ENCODE measurements at regions not wholly inside any gene's neighbourhood (a gene's known extent, or its start where the extent isn't known, plus 50 kb on each side); places are given as distances from the start of the nearest gene placed in this dataset.
A peak's percentile ranks its signal among the peaks of the same experiment; 100 is the strongest.

GRCh38 chr13:88417801-88418200, 746.6 kb downstream of the SLITRK5 start:
- Histone ChIP-seq H3K4me1 (ENCODE audit: control insufficient read depth, insufficient read depth, low read length) (no peaks in the 10 kb centered on the region), H3K27ac (ENCODE audit: low read length) (no peak overlapping the region), H3K27me3 (ENCODE audit: control insufficient read depth, insufficient read depth, low read length) (no peaks in the 10 kb centered on the region), H3K9me3 (ENCODE audit: control insufficient read depth, insufficient read depth, low read length) (no peaks in the 10 kb centered on the region), H3K36me3 (ENCODE audit: control insufficient read depth, insufficient read depth, low read length) (no peaks in the 10 kb centered on the region), H3K4me3 (ENCODE audit: low read length) (no peak overlapping the region)
- WGBS (ENCODE audit: insufficient coverage) = no CpG with 5 or more reads among the region's 1 CpG
- ATAC-seq (no peak), DNase-seq (no peak)
- H3K36me3 Mint-ChIP-seq = peaks cover 16% of the 10 kb centered on the region
- no peak overlapping the region for H3K27ac Mint-ChIP-seq
- no peak overlapping the region for H3K4me3 Mint-ChIP-seq
- H3K9me3 Mint-ChIP-seq = peaks cover 2 to 10% of the 10 kb centered on the region in 2 donors
- intact Hi-C loops (cut with micrococcal nuclease) = no loop called here
- peaks cover 0 to 3% of the 10 kb centered on the region in 2 donors for H3K4me1 Mint-ChIP-seq
- no peaks in the 10 kb centered on the region for H3K27me3 Mint-ChIP-seq (ENCODE audit: low read depth in 2 of 2)
- TF ChIP-seq, protein P1, sequence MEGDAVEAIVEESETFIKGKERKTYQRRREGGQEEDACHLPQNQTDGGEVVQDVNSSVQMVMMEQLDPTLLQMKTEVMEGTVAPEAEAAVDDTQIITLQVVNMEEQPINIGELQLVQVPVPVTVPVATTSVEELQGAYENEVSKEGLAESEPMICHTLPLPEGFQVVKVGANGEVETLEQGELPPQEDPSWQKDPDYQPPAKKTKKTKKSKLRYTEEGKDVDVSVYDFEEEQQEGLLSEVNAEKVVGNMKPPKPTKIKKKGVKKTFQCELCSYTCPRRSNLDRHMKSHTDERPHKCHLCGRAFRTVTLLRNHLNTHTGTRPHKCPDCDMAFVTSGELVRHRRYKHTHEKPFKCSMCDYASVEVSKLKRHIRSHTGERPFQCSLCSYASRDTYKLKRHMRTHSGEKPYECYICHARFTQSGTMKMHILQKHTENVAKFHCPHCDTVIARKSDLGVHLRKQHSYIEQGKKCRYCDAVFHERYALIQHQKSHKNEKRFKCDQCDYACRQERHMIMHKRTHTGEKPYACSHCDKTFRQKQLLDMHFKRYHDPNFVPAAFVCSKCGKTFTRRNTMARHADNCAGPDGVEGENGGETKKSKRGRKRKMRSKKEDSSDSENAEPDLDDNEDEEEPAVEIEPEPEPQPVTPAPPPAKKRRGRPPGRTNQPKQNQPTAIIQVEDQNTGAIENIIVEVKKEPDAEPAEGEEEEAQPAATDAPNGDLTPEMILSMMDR (IDR thresholded peaks at IDR 0.05) = no peak

DNA sequence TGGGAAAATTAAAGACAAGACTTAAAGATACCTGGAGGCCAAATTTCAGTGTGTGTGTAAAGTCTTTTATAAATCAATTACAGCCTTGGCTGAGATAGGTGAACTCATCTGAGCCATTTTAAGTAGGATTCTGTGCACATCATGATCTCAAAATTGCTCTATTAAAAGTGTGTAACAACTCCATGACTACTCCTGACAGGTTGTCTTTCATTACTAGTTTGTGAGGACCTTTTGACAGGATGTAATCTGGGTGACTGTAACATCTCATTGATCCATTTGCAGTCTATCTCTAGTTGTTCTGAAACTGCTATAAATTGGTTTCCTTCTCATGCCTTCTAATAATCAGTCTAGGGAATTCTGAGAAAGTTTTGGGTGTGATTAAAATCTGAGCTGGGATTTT, 753.3 kb downstream of the SLITRK5 start:
- Mint-ChIP-seq H3K36me3 (peaks cover 18% of the 10 kb centered on the region), H3K4me3 (no peak overlapping the region), H3K4me1 (peaks cover 23 to 26% of the 10 kb centered on the region in 2 donors), H3K27me3 (ENCODE audit: low read depth in 2 of 2) (no peaks in the 10 kb centered on the region), H3K27ac (no peak overlapping the region), H3K9me3 (peaks cover under 1 to 4% of the 10 kb centered on the region in 2 donors)
- Histone ChIP-seq H3K4me1 (ENCODE audit: control insufficient read depth, insufficient read depth, low read length) (peaks cover 5% of the 10 kb centered on the region), H3K9me3 (ENCODE audit: control insufficient read depth, insufficient read depth, low read length) (peaks cover 6% of the 10 kb centered on the region), H3K27ac (ENCODE audit: low read length) (no peak overlapping the region), H3K36me3 (ENCODE audit: control insufficient read depth, insufficient read depth, low read length) (no peaks in the 10 kb centered on the region), H3K4me3 (ENCODE audit: low read length) (no peak overlapping the region), H3K27me3 (ENCODE audit: control insufficient read depth, insufficient read depth, low read length) (no peaks in the 10 kb centered on the region)
- TF ChIP-seq, protein P1 (IDR thresholded peaks at IDR 0.05) = no peak
- DNase-seq (no peak), ATAC-seq (no peak)
- intact Hi-C loops (cut with micrococcal nuclease) = no loop called here

DNA sequence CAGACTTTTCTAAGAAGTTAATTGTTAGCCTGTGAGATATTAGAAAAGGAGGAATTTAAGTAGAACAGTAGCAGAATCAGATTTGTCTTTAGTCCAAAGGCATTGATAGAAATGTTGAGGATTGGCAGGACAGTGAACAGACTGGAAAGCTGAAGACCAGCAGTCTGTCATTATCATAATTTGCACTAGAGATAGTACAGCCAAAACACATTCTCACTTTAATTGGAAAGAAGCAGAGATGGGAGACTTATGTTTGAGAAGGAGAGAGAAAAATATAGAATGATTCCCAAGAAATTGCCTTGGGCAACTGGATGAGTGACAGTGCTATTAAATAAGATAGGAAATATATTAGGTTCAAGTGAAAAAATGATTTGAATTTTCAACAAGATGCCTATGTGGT, 755.5 kb downstream of the SLITRK5 start:
- H3K9me3 Mint-ChIP-seq = no peaks in the 10 kb centered on the region
- Histone ChIP-seq H3K36me3 (ENCODE audit: control insufficient read depth, insufficient read depth, low read length) (no peaks in the 10 kb centered on the region), H3K4me1 (ENCODE audit: control insufficient read depth, insufficient read depth, low read length) (peaks cover 5% of the 10 kb centered on the region), H3K27me3 (ENCODE audit: control insufficient read depth, insufficient read depth, low read length) (no peaks in the 10 kb centered on the region), H3K4me3 (ENCODE audit: low read length) (no peak overlapping the region), H3K27ac (ENCODE audit: low read length) (no peak overlapping the region), H3K9me3 (ENCODE audit: control insufficient read depth, insufficient read depth, low read length) (peaks cover 6% of the 10 kb centered on the region)
- H3K36me3 Mint-ChIP-seq = peaks cover 7% of the 10 kb centered on the region
- no peak overlapping the region for H3K27ac Mint-ChIP-seq
- TF ChIP-seq, protein P1 (IDR thresholded peaks at IDR 0.05) = no peak
- ATAC-seq = no peak
- H3K27me3 Mint-ChIP-seq (ENCODE audit: low read depth in 2 of 2) = no peaks in the 10 kb centered on the region
- H3K4me1 Mint-ChIP-seq = peaks cover 30 to 33% of the 10 kb centered on the region in 2 donors
- DNase-seq = no peak
- H3K4me3 Mint-ChIP-seq = no peak overlapping the region
- intact Hi-C loops (cut with micrococcal nuclease) = no loop called here

DNA sequence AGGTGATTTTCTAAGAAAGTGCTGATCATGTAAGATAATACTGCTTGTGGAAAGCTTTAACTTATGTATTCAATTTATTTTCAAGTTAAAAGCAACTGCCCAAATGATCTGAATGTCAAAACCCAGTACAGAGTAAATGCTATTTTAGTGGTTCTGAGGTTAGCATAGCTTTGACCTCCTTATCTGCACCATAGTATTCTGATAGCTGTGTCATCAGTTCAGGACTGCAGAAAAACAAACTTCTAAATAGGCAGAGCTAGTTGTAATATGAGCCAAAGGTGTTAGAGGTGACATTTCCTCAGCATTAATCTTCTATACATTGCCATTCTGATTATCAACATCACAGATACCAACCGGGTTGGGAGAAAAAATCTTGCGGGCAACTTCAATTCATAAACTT, 758.7 kb downstream of the SLITRK5 start:
- WGBS (ENCODE audit: insufficient coverage) = 32% methylated on average over 2 of the region's 2 CpGs
- Mint-ChIP-seq H3K27ac (peak overlapping the region; percentile 81 to 83), H3K27me3 (ENCODE audit: low read depth in 2 of 2) (no peaks in the 10 kb centered on the region), H3K4me3 (peak overlapping the region; percentile 63), H3K4me1 (peaks cover 37 to 40% of the 10 kb centered on the region in 2 donors), H3K36me3 (peaks cover 7% of the 10 kb centered on the region), H3K9me3 (peaks cover 5 to 6% of the 10 kb centered on the region in 2 donors)
- ATAC-seq (peak; percentile 78 to 89 (median 85)), DNase-seq (no peak)
- Histone ChIP-seq H3K36me3 (ENCODE audit: control insufficient read depth, insufficient read depth, low read length) (no peaks in the 10 kb centered on the region), H3K4me1 (ENCODE audit: control insufficient read depth, insufficient read depth, low read length) (peaks cover 5% of the 10 kb centered on the region), H3K9me3 (ENCODE audit: control insufficient read depth, insufficient read depth, low read length) (peaks cover 11% of the 10 kb centered on the region), H3K27ac (ENCODE audit: low read length) (peak overlapping the region; percentile 57), H3K4me3 (ENCODE audit: low read length) (no peak overlapping the region), H3K27me3 (ENCODE audit: control insufficient read depth, insufficient read depth, low read length) (no peaks in the 10 kb centered on the region)
- TF ChIP-seq, protein P1 (IDR thresholded peaks at IDR 0.05) = no peak
- intact Hi-C loops (cut with micrococcal nuclease) = no loop called here
